Osteocyte (in vitro differentiated cells): ENCODE measurements at regions not wholly inside any gene's neighbourhood (a gene's known extent, or its start where the extent isn't known, plus 50 kb on each side); places are given as distances from the start of the nearest gene placed in this dataset.
"Not testable (repeated sequence)": the region's sequence is repeated elsewhere in the genome, so short reads cannot be mapped to it uniquely, and the experiment has no call there.

Source experiments
- DNase-seq: peaks from one replicate; pipeline ENCODE4 v3.0.0; 2021; ENCODE audit warnings: mixed read lengths; ENCODE audit not compliant: unreplicated experiment; ENCODE audit errors: extremely low spot score
- H3K27ac Mint-ChIP-seq: one replicate; pipeline ENCODE4 v1.8.0; 2021; ENCODE audit warnings: mild to moderate bottlenecking, mixed read lengths; ENCODE audit not compliant: unreplicated experiment
- H3K27me3 Mint-ChIP-seq: one replicate; pipeline ENCODE4 v1.8.0; 2021; ENCODE audit warnings: mixed read lengths; ENCODE audit not compliant: unreplicated experiment
- H3K36me3 Mint-ChIP-seq: one replicate; pipeline ENCODE4 v1.8.0; 2021; ENCODE audit warnings: mixed read lengths; ENCODE audit not compliant: unreplicated experiment
- H3K4me1 Mint-ChIP-seq: one replicate; pipeline ENCODE4 v1.8.0; 2021; ENCODE audit warnings: mixed read lengths; ENCODE audit not compliant: unreplicated experiment
- H3K4me3 Mint-ChIP-seq: one replicate; pipeline ENCODE4 v1.8.0; 2021; ENCODE audit warnings: mild to moderate bottlenecking, moderate library complexity, mixed read lengths; ENCODE audit not compliant: unreplicated experiment
- H3K9me3 Mint-ChIP-seq: one replicate; pipeline ENCODE4 v1.8.0; 2021; ENCODE audit warnings: mixed read lengths; ENCODE audit not compliant: unreplicated experiment
- CTCF ChIP-seq: fragments of 200-600 bp; sonication (generic); IDR thresholded peaks from 2 replicates; pipeline ENCODE4 v1.5.0; 2021; ENCODE audit warnings: antibody characterized with exemption, mild to moderate bottlenecking, moderate library complexity

- no peak for DNase-seq
- Mint-ChIP-seq H3K4me1 (no peaks in the 10 kb centered on the region), H3K36me3 (no peaks in the 10 kb centered on the region), H3K9me3 (peaks cover 5% of the 10 kb centered on the region), H3K27ac (no peak overlapping the region), H3K4me3 (no peak overlapping the region), H3K27me3 (peaks cover 2% of the 10 kb centered on the region)
- TF ChIP-seq CTCF, result no peak
Measured at GRCh38 chr7:21327422-21328409, 100.2 kb upstream of the SP4 start.

GRCh38 chr7:21330462-21331178 lies 97.3 kb upstream of the SP4 start:
- Mint-ChIP-seq H3K4me1 (no peaks in the 10 kb centered on the region), H3K27ac (no peak overlapping the region), H3K36me3 (no peaks in the 10 kb centered on the region), H3K27me3 (peaks cover 2% of the 10 kb centered on the region), H3K4me3 (no peak overlapping the region), H3K9me3 (peaks cover 5% of the 10 kb centered on the region)
- DNase-seq, result no peak
- no peak for TF ChIP-seq CTCF

GRCh38 chr7:21334906-21335305 lies 93.0 kb upstream of the SP4 start:
- Mint-ChIP-seq H3K27me3 (peaks cover 2% of the 10 kb centered on the region), H3K27ac (no peak overlapping the region), H3K36me3 (no peaks in the 10 kb centered on the region), H3K4me3 (no peak overlapping the region), H3K9me3 (peaks cover 10% of the 10 kb centered on the region), H3K4me1 (no peaks in the 10 kb centered on the region)
- no peak for TF ChIP-seq CTCF
- no peak for DNase-seq

GRCh38 chr7:21336743-21337142 lies 91.1 kb upstream of the SP4 start:
- DNase-seq, result no peak
- Mint-ChIP-seq H3K36me3 (no peaks in the 10 kb centered on the region), H3K4me3 (no peak overlapping the region), H3K4me1 (no peaks in the 10 kb centered on the region), H3K27ac (no peak overlapping the region), H3K27me3 (peaks cover 2% of the 10 kb centered on the region), H3K9me3 (peaks cover 9% of the 10 kb centered on the region)
- no peak for TF ChIP-seq CTCF

- Mint-ChIP-seq H3K4me3 (no peak overlapping the region), H3K36me3 (no peaks in the 10 kb centered on the region), H3K27me3 (no peaks in the 10 kb centered on the region), H3K27ac (no peak overlapping the region), H3K4me1 (no peaks in the 10 kb centered on the region), H3K9me3 (peaks cover 9% of the 10 kb centered on the region)
- no peak for DNase-seq
- no peak for TF ChIP-seq CTCF
Measured at GRCh38 chr7:21338728-21339164, 89.1 kb upstream of the SP4 start.

GRCh38 chr7:21344900-21345299 lies 83.0 kb upstream of the SP4 start:
- H3K27me3 Mint-ChIP-seq, H3K4me3 Mint-ChIP-seq, H3K9me3 Mint-ChIP-seq, DNase-seq, H3K4me1 Mint-ChIP-seq, H3K27ac Mint-ChIP-seq, H3K36me3 Mint-ChIP-seq: not testable (repeated sequence)
